Panc1 (cell line): ENCODE measurements at regions not wholly inside any gene's neighbourhood (a gene's known extent, or its start where the extent isn't known, plus 50 kb on each side); places are given as distances from the start of the nearest gene placed in this dataset.

ENCODE experiments used
- CTCF ChIP-seq: fragments of 450-650 bp; IDR thresholded peaks from 2 replicates; pipeline ENCODE4 v1.5.1; 2017; ENCODE audit warnings: mild to moderate bottlenecking
- POLR2AphosphoS5 ChIP-seq: IDR thresholded peaks from 2 replicates; pipeline ENCODE4 v1.6.1; 2012; ENCODE audit warnings: mild to moderate bottlenecking, low read depth, low read length, moderate library complexity
- REST ChIP-seq, 2 experiments: IDR thresholded peaks; 2 replicates each; pipeline ENCODE4 v1.6.1; 2011 to 2012; ENCODE audit warnings: low read depth in 2 of 2, control low read depth in 1 of 2, low read length in 1 of 2, mild to moderate bottlenecking in 1 of 2, moderate library complexity in 1 of 2; ENCODE audit not compliant: insufficient read depth in 1 of 2

GRCh38 chr5:124372457-124372856 lies 374.0 kb downstream of the ZNF608 start:
- TF ChIP-seq CTCF: no peak
- TF ChIP-seq REST (IDR thresholded peaks at IDR 0.05; ENCODE audit: insufficient read depth in 1 of 2, low read depth in 2 of 2, low read length in 1 of 2): no peak
- TF ChIP-seq POLR2AphosphoS5: no peak
